Fibroblast of lung (primary cell): ENCODE measurements at regions not wholly inside any gene's neighbourhood (a gene's known extent, or its start where the extent isn't known, plus 50 kb on each side); places are given as distances from the start of the nearest gene placed in this dataset.

Source experiments
- CTCF ChIP-seq, 2 donors: IDR thresholded peaks in 1 of 2; conservative IDR thresholded peaks in 1 of 2; 1 replicate in 1 of 2; 2 replicates in 1 of 2; pipeline ENCODE4 v1.5.1; 2011 to 2012; ENCODE audit warnings: low read length in 2 of 2, control low read depth in 1 of 2, inconsistent platforms in 1 of 2, low read depth in 1 of 2, mild to moderate bottlenecking in 1 of 2
- EZH2 ChIP-seq: IDR thresholded peaks from 2 replicates; pipeline ENCODE4 v1.5.1; 2012; ENCODE audit warnings: low read length, control low read depth, mild to moderate bottlenecking; ENCODE audit errors: missing control alignments

GRCh38 chr22:26994801-26995200 lies 337.4 kb downstream of the MIAT start:
- no peak for TF ChIP-seq CTCF (conservative IDR thresholded peaks at IDR 0.05 in 1 of 2, IDR thresholded peaks at IDR 0.05 in 1 of 2; ENCODE audit: low read depth in 1 of 2, low read length in 2 of 2)
- TF ChIP-seq EZH2: no peak
